BE2C (cell line): ENCODE measurements at regions not wholly inside any gene's neighbourhood (a gene's known extent, or its start where the extent isn't known, plus 50 kb on each side); places are given as distances from the start of the nearest gene placed in this dataset.
"Not testable (repeated sequence)": the region's sequence is repeated elsewhere in the genome, so short reads cannot be mapped to it uniquely, and the experiment has no call there.

Experiments
- DNase-seq: peaks from one replicate; pipeline ENCODE4 v3.0.0-alpha.2; 2020
- H3K27me3 ChIP-seq: fragments of 250-450 bp; sonication (Bioruptor Pico); 2 replicates; pipeline ENCODE4 v1.5.1; 2020; ENCODE audit warnings: mild to moderate bottlenecking
- H3K36me3 ChIP-seq: fragments of 250-450 bp; sonication (Bioruptor Pico); 2 replicates; pipeline ENCODE4 v1.5.1; 2020; ENCODE audit warnings: mild to moderate bottlenecking
- H3K4me1 ChIP-seq: fragments of 250-450 bp; sonication (Bioruptor Pico); 2 replicates; pipeline ENCODE4 v1.5.1; 2020
- H3K4me3 ChIP-seq: 2 replicates; pipeline ENCODE4 v1.5.1; 2011; ENCODE audit warnings: low read depth, low read length
- H3K9me3 ChIP-seq: fragments of 250-450 bp; sonication (Bioruptor Pico); 2 replicates; pipeline ENCODE4 v1.5.1; 2020
- CTCF ChIP-seq: IDR thresholded peaks from 2 replicates; pipeline ENCODE4 v1.5.1; 2012; ENCODE audit warnings: mild to moderate bottlenecking, low read depth, low read length

GRCh38 chr21:35521852-35522505 lies 472.9 kb upstream of the RUNX1 start:
- Histone ChIP-seq H3K4me1 (no peaks in the 10 kb centered on the region), H3K27me3 (no peaks in the 10 kb centered on the region), H3K36me3 (no peaks in the 10 kb centered on the region), H3K4me3 (no peak overlapping the region), H3K9me3 (no peaks in the 10 kb centered on the region)
- DNase-seq: no peak
- TF ChIP-seq CTCF: no peak

- no peaks in the 10 kb centered on the region for H3K36me3 ChIP-seq
- H3K4me3 ChIP-seq: no peak overlapping the region
- no peaks in the 10 kb centered on the region for H3K4me1 ChIP-seq
- no peaks in the 10 kb centered on the region for H3K9me3 ChIP-seq
- H3K27me3 ChIP-seq: no peaks in the 10 kb centered on the region
- TF ChIP-seq CTCF: no peak
- DNase-seq: no peak
Measured at GRCh38 chr21:35521293-35521692, 472.2 kb upstream of the RUNX1 start.

GRCh38 chr21:35520856-35521255 lies 471.8 kb upstream of the RUNX1 start:
- no peaks in the 10 kb centered on the region for H3K36me3 ChIP-seq
- H3K4me3 ChIP-seq: no peak overlapping the region
- no peaks in the 10 kb centered on the region for H3K9me3 ChIP-seq
- no peaks in the 10 kb centered on the region for H3K27me3 ChIP-seq
- H3K4me1 ChIP-seq: no peaks in the 10 kb centered on the region
- TF ChIP-seq CTCF: no peak
- DNase-seq: no peak

- TF ChIP-seq CTCF: no peak
- no peaks in the 10 kb centered on the region for H3K27me3 ChIP-seq
- no peak for DNase-seq
- no peak overlapping the region for H3K4me3 ChIP-seq
- no peaks in the 10 kb centered on the region for H3K36me3 ChIP-seq
- no peaks in the 10 kb centered on the region for H3K9me3 ChIP-seq
- H3K4me1 ChIP-seq: no peaks in the 10 kb centered on the region
Measured at GRCh38 chr21:35520302-35520701, 471.2 kb upstream of the RUNX1 start.

- Histone ChIP-seq H3K27me3 (no peaks in the 10 kb centered on the region), H3K4me1 (no peaks in the 10 kb centered on the region), H3K9me3 (no peaks in the 10 kb centered on the region), H3K4me3 (no peak overlapping the region), H3K36me3 (no peaks in the 10 kb centered on the region)
- DNase-seq: no peak
- TF ChIP-seq CTCF: no peak
Measured at GRCh38 chr21:35517865-35518264, 468.8 kb upstream of the RUNX1 start.

- H3K9me3 ChIP-seq, DNase-seq, H3K36me3 ChIP-seq: not testable (repeated sequence)
Measured at GRCh38 chr21:35516292-35516691, 467.2 kb upstream of the RUNX1 start.

GRCh38 chr21:35512346-35512745 lies 463.2 kb upstream of the RUNX1 start:
- no peaks in the 10 kb centered on the region; the same call in 1 of the 2 replicates for H3K9me3 ChIP-seq
- H3K4me1 ChIP-seq: no peaks in the 10 kb centered on the region

More at GRCh38 chr21:35516292-35516691, 467.2 kb upstream of the RUNX1 start:
- H3K27me3 ChIP-seq, H3K4me1 ChIP-seq, H3K4me3 ChIP-seq: not testable (repeated sequence)

More at GRCh38 chr21:35512346-35512745, 463.2 kb upstream of the RUNX1 start:
- Histone ChIP-seq H3K36me3 (no peaks in the 10 kb centered on the region), H3K4me3 (no peak overlapping the region), H3K27me3 (no peaks in the 10 kb centered on the region)
- DNase-seq: no peak
- TF ChIP-seq CTCF: no peak
